ENCODE measurements at regions not wholly inside any gene's neighbourhood (a gene's known extent, or its start where the extent isn't known, plus 50 kb on each side); places are given as distances from the start of the nearest gene placed in this dataset.

DNA sequence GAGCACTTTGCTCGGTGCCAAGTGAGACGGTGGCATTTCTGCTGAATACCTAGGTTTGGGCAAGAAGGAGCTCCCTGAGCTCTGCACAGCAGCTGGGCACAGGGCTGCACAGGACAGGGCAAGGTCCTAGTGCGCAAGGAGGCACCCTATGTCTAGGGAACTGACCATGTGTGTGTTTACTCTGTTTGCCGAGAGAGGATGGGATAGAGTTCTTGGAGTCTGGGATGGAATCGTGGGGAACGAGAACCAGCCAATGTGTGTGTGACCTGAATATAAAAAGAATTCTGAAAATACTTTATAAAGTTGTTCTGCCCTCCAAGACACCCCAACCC lies 179.5 kb upstream of the NECTIN1 start:
- Histone ChIP-seq H3K4me3 (ENCODE audit: low read depth, low read length, poor library complexity, severe bottlenecking) (no peak overlapping the region), H3K4me1 (ENCODE audit: insufficient read depth, low read length, severe bottlenecking) (no peaks in the 10 kb centered on the region), H2AFZ (ENCODE audit: low read length) (no peak overlapping the region), H3F3A (ENCODE audit: insufficient read depth, low read length) (no peaks in the 10 kb centered on the region), H3K36me3 (ENCODE audit: insufficient read depth, low read length) (no peaks in the 10 kb centered on the region), H4K20me1 (ENCODE audit: insufficient read depth, low read length) (no peaks in the 10 kb centered on the region), H3K79me2 (ENCODE audit: insufficient read depth, low read length) (no peaks in the 10 kb centered on the region), H3K9me2 (ENCODE audit: low read depth, low read length) (no peaks in the 10 kb centered on the region), H3K9ac (ENCODE audit: low read length) (no peak overlapping the region), H3K27ac (ENCODE audit: low read depth, low read length, poor library complexity, severe bottlenecking) (no peak overlapping the region), H3K27me3 (ENCODE audit: insufficient read depth, low read length) (no peaks in the 10 kb centered on the region), H3K9me3 (ENCODE audit: low read length) (no peaks in the 10 kb centered on the region), H3K4me2 (ENCODE audit: low read length) (no peak overlapping the region)
- TF ChIP-seq, protein P1, sequence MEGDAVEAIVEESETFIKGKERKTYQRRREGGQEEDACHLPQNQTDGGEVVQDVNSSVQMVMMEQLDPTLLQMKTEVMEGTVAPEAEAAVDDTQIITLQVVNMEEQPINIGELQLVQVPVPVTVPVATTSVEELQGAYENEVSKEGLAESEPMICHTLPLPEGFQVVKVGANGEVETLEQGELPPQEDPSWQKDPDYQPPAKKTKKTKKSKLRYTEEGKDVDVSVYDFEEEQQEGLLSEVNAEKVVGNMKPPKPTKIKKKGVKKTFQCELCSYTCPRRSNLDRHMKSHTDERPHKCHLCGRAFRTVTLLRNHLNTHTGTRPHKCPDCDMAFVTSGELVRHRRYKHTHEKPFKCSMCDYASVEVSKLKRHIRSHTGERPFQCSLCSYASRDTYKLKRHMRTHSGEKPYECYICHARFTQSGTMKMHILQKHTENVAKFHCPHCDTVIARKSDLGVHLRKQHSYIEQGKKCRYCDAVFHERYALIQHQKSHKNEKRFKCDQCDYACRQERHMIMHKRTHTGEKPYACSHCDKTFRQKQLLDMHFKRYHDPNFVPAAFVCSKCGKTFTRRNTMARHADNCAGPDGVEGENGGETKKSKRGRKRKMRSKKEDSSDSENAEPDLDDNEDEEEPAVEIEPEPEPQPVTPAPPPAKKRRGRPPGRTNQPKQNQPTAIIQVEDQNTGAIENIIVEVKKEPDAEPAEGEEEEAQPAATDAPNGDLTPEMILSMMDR (IDR thresholded peaks at IDR 0.05; ENCODE audit: low read length): no peak
- TF ChIP-seq EZH2 (IDR thresholded peaks at IDR 0.05; ENCODE audit: borderline replicate concordance, low read length): no peak

DNA sequence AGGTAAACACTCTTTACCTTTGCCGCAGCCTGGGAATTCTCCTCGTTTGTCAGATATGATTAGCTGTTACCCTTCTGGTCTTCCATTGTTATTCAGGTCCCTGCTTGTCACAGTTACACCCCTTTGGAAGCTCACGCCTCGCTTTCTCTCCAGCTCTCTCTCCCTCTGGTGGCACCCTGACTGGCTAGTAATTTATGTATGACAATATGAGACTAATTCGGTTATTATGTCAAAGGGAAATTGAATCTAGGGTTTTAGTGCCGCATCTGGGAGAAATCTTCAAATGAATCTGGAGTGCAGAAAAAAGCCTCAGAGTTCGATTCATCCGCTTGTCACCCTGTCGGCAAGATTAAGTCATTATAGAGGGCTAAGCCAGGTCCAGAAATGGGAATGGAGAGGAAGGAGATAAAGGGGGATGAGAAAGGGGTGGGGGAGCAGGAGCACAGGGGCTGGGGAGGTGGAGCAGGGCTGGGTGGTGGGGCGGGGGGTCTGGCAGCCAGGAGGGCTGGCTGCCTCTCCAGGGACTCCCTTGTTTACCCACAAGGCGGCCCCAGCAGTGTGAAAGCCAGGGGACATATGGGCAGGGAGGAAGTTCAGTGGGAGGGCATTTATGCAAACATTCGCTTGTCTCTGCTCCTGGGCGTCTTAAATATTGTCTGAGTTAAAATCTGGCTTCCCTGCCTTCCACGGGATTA lies 179.0 kb upstream of the NECTIN1 start:
- H3K36me3 ChIP-seq (ENCODE audit: insufficient read depth, low read length): no peaks in the 10 kb centered on the region
- H2AFZ ChIP-seq (ENCODE audit: low read length): no peak overlapping the region
- no peaks in the 10 kb centered on the region for H3K9me3 ChIP-seq (ENCODE audit: low read length)
- no peaks in the 10 kb centered on the region for H3K4me1 ChIP-seq (ENCODE audit: insufficient read depth, low read length, severe bottlenecking)
- no peak overlapping the region for H3K9ac ChIP-seq (ENCODE audit: low read length)
- no peak overlapping the region for H3K4me2 ChIP-seq (ENCODE audit: low read length)
- H3F3A ChIP-seq (ENCODE audit: insufficient read depth, low read length): no peaks in the 10 kb centered on the region
- no peak overlapping the region for H3K4me3 ChIP-seq (ENCODE audit: low read depth, low read length, poor library complexity, severe bottlenecking)
- no peak for TF ChIP-seq EZH2 (IDR thresholded peaks at IDR 0.05; ENCODE audit: borderline replicate concordance, low read length)
- TF ChIP-seq, protein P1 (IDR thresholded peaks at IDR 0.05; ENCODE audit: low read length): no peak
- no peaks in the 10 kb centered on the region for H3K9me2 ChIP-seq (ENCODE audit: low read depth, low read length)
- H3K27me3 ChIP-seq (ENCODE audit: insufficient read depth, low read length): no peaks in the 10 kb centered on the region
- H4K20me1 ChIP-seq (ENCODE audit: insufficient read depth, low read length): no peaks in the 10 kb centered on the region
- no peak overlapping the region for H3K27ac ChIP-seq (ENCODE audit: low read depth, low read length, poor library complexity, severe bottlenecking)
- no peaks in the 10 kb centered on the region for H3K79me2 ChIP-seq (ENCODE audit: insufficient read depth, low read length)

DNA sequence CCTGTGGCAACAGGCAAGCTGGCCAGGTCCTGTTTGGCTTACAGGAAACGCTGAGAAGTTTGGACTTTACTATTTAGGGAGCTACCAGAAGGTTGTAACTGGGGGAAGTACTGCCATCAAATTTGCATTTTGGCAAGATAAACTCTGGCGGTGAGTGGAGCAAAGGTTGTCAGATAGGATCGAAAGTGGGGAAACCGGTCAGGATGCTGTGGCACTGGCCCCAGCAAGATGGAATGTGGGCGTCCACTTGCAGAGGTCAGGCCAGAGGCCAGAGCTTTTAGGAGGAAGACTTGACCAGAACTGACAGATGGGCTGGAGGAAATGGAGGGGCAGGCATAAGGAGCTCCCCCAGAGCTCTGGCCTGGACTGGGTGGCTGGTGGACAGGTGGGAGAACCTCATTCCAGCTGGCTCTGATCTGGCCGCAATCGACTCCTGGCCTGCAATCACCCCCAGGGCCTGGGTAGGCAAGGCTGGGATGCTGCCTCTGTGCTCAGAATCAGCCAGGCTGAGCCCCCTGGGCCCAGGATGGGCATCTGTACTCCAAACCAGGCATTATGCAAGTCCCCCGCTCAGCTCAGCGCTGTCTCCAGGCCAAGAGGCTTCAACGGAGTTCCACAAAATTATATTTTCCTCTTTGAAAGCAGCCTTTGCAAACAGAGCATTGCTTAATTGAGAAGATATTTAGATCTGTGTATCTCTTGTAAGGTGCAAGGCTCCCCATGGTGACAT lies 178.3 kb upstream of the NECTIN1 start:
- Histone ChIP-seq H3K9me2 (ENCODE audit: low read depth, low read length) (no peaks in the 10 kb centered on the region), H3K79me2 (ENCODE audit: insufficient read depth, low read length) (no peaks in the 10 kb centered on the region), H3F3A (ENCODE audit: insufficient read depth, low read length) (no peaks in the 10 kb centered on the region), H3K27ac (ENCODE audit: low read depth, low read length, poor library complexity, severe bottlenecking) (no peak overlapping the region), H4K20me1 (ENCODE audit: insufficient read depth, low read length) (no peaks in the 10 kb centered on the region), H2AFZ (ENCODE audit: low read length) (no peak overlapping the region), H3K9ac (ENCODE audit: low read length) (no peak overlapping the region), H3K9me3 (ENCODE audit: low read length) (no peaks in the 10 kb centered on the region), H3K4me2 (ENCODE audit: low read length) (no peak overlapping the region), H3K4me1 (ENCODE audit: insufficient read depth, low read length, severe bottlenecking) (no peaks in the 10 kb centered on the region), H3K27me3 (ENCODE audit: insufficient read depth, low read length) (no peaks in the 10 kb centered on the region), H3K4me3 (ENCODE audit: low read depth, low read length, poor library complexity, severe bottlenecking) (no peak overlapping the region), H3K36me3 (ENCODE audit: insufficient read depth, low read length) (no peaks in the 10 kb centered on the region)
- TF ChIP-seq, protein P1 (IDR thresholded peaks at IDR 0.05; ENCODE audit: low read length): no peak
- no peak for TF ChIP-seq EZH2 (IDR thresholded peaks at IDR 0.05; ENCODE audit: borderline replicate concordance, low read length)

All from OCI-LY1 (cell line).